DMS79 (cell line): ENCODE measurements at regions not wholly inside any gene's neighbourhood (a gene's known extent, or its start where the extent isn't known, plus 50 kb on each side); places are given as distances from the start of the nearest gene placed in this dataset.

Experiments used
- DNase-seq: peaks from one replicate; lab custom pipeline; 2025; lab: John Stamatoyannopoulos, UW

GRCh38 chr2:59974051-59974766, 579.2 kb downstream of the BCL11A start:
- no peak for DNase-seq

GRCh38 chr2:59969161-59969560, 584.3 kb downstream of the BCL11A start:
- DNase-seq = no peak

GRCh38 chr2:59968441-59968840, 585.0 kb downstream of the BCL11A start:
- no peak for DNase-seq

- no peak for DNase-seq
Measured at GRCh38 chr2:59967691-59968090, 585.8 kb downstream of the BCL11A start.

GRCh38 chr2:59963157-59963556, 590.3 kb downstream of the BCL11A start:
- DNase-seq = no peak

- DNase-seq = no peak
Measured at GRCh38 chr2:59961746-59962145, 591.7 kb downstream of the BCL11A start.

GRCh38 chr2:59959944-59960343, 593.5 kb downstream of the BCL11A start:
- DNase-seq = no peak

GRCh38 chr2:59957504-59957903, 596.0 kb downstream of the BCL11A start:
- DNase-seq = no peak

- DNase-seq = no peak
Measured at GRCh38 chr2:59956981-59957380, 596.5 kb downstream of the BCL11A start.

GRCh38 chr2:59947917-59948541, 605.4 kb downstream of the BCL11A start:
- no peak for DNase-seq

- DNase-seq = no peak
Measured at GRCh38 chr2:59947209-59947608, 606.2 kb downstream of the BCL11A start.

GRCh38 chr2:59939236-59939635, 614.2 kb downstream of the BCL11A start:
- DNase-seq = no peak

- no peak for DNase-seq
Measured at GRCh38 chr2:59938181-59938580, 615.3 kb downstream of the BCL11A start.

GRCh38 chr2:59936048-59936447, 617.4 kb downstream of the BCL11A start:
- DNase-seq = no peak

- DNase-seq = no peak
Measured at GRCh38 chr2:59935005-59935404, 618.4 kb downstream of the BCL11A start.

- no peak for DNase-seq
Measured at GRCh38 chr2:59933948-59934347, 619.5 kb downstream of the BCL11A start.

GRCh38 chr2:59932341-59932740, 621.1 kb downstream of the BCL11A start:
- no peak for DNase-seq

- no peak for DNase-seq
Measured at GRCh38 chr2:59930430-59930829, 623.0 kb downstream of the BCL11A start.

- DNase-seq = no peak
Measured at GRCh38 chr2:59926731-59927130, 626.7 kb downstream of the BCL11A start.

GRCh38 chr2:59925321-59925720, 628.1 kb downstream of the BCL11A start:
- no peak for DNase-seq

GRCh38 chr2:59924346-59924745, 629.1 kb downstream of the BCL11A start:
- no peak for DNase-seq

- DNase-seq = no peak
Measured at GRCh38 chr2:59922450-59922849, 631.0 kb downstream of the BCL11A start.

- no peak for DNase-seq
Measured at GRCh38 chr2:59921743-59922142, 631.7 kb downstream of the BCL11A start.

GRCh38 chr2:59920961-59921360, 632.5 kb downstream of the BCL11A start:
- no peak for DNase-seq
